Parathyroid adenoma (tissue), 2 donors: ENCODE measurements at regions not wholly inside any gene's neighbourhood (a gene's known extent, or its start where the extent isn't known, plus 50 kb on each side); places are given as distances from the start of the nearest gene placed in this dataset.

Experiments
- H2AFZ ChIP-seq: fragments of 300-600 bp; sonication (generic); one replicate; pipeline ENCODE4 v1.7.0; 2017; ENCODE audit warnings: antibody characterized with exemption, mild to moderate bottlenecking
- H3K27ac ChIP-seq: fragments of 300-600 bp; sonication (generic); one replicate; pipeline ENCODE4 v1.7.0; 2017
- H3K27me3 ChIP-seq: fragments of 300-600 bp; sonication (generic); one replicate; pipeline ENCODE4 v1.7.0; 2017; ENCODE audit warnings: low read length; ENCODE audit not compliant: control insufficient read depth, insufficient read depth
- H3K36me3 ChIP-seq: fragments of 300-600 bp; sonication (generic); one replicate; pipeline ENCODE4 v1.7.0; 2017; ENCODE audit warnings: low read length; ENCODE audit not compliant: control insufficient read depth, insufficient read depth
- H3K4me1 ChIP-seq: fragments of 300-600 bp; sonication (generic); one replicate; pipeline ENCODE4 v1.7.0; 2017; ENCODE audit warnings: control low read depth
- H3K4me2 ChIP-seq: fragments of 300-600 bp; sonication (generic); one replicate; pipeline ENCODE4 v1.7.0; 2017; ENCODE audit warnings: low read length
- H3K4me3 ChIP-seq: fragments of 300-600 bp; sonication (generic); one replicate; pipeline ENCODE4 v1.7.0; 2017; ENCODE audit warnings: low read depth, low read length
- H3K79me2 ChIP-seq: fragments of 300-600 bp; sonication (generic); one replicate; pipeline ENCODE4 v1.7.0; 2017; ENCODE audit warnings: control low read depth
- H3K9ac ChIP-seq: fragments of 300-600 bp; sonication (generic); one replicate; pipeline ENCODE4 v1.7.0; 2017; ENCODE audit warnings: mild to moderate bottlenecking
- H3K9me3 ChIP-seq: fragments of 300-600 bp; sonication (generic); one replicate; pipeline ENCODE4 v1.7.0; 2017; ENCODE audit warnings: low read length; ENCODE audit not compliant: control insufficient read depth
- TF ChIP-seq, protein P1 (sequence below): fragments of 300-600 bp; sonication (generic); IDR thresholded peaks from one replicate; pipeline ENCODE4 v1.7.0; 2017; ENCODE audit warnings: antibody characterized with exemption, mild to moderate bottlenecking
- donor health status: primary hyperparathyroidism.

DNA sequence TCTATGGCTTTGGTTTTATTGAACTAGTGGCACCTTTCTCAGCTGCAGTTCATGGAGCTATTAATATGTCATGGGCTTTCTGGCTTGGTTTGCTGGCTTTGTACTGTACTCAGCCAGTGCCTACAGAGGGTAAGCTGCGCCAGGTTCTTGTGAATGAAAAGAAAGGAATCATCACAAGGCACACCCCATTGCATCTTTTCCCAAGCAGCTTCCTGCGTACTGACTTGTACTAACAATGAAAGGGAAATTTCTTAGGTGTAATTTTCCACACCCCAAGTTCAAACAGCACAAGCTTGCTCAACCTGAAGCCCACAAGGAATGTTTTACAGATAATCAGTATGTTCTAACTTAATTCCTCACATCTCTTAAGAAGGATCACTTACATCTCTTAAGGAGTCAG lies 78.0 kb upstream of the TNFSF18 start:
- H3K36me3 ChIP-seq: no peaks in the 10 kb centered on the region
- H3K9me3 ChIP-seq: no peaks in the 10 kb centered on the region
- H3K27me3 ChIP-seq: no peaks in the 10 kb centered on the region
- no peak overlapping the region for H3K27ac ChIP-seq
- TF ChIP-seq, protein P1, sequence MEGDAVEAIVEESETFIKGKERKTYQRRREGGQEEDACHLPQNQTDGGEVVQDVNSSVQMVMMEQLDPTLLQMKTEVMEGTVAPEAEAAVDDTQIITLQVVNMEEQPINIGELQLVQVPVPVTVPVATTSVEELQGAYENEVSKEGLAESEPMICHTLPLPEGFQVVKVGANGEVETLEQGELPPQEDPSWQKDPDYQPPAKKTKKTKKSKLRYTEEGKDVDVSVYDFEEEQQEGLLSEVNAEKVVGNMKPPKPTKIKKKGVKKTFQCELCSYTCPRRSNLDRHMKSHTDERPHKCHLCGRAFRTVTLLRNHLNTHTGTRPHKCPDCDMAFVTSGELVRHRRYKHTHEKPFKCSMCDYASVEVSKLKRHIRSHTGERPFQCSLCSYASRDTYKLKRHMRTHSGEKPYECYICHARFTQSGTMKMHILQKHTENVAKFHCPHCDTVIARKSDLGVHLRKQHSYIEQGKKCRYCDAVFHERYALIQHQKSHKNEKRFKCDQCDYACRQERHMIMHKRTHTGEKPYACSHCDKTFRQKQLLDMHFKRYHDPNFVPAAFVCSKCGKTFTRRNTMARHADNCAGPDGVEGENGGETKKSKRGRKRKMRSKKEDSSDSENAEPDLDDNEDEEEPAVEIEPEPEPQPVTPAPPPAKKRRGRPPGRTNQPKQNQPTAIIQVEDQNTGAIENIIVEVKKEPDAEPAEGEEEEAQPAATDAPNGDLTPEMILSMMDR: no peak
- no peak overlapping the region for H2AFZ ChIP-seq
- no peak overlapping the region for H3K4me3 ChIP-seq
- no peaks in the 10 kb centered on the region for H3K4me1 ChIP-seq
- no peak overlapping the region for H3K9ac ChIP-seq
- H3K79me2 ChIP-seq: no peaks in the 10 kb centered on the region
- H3K4me2 ChIP-seq: no peak overlapping the region

DNA sequence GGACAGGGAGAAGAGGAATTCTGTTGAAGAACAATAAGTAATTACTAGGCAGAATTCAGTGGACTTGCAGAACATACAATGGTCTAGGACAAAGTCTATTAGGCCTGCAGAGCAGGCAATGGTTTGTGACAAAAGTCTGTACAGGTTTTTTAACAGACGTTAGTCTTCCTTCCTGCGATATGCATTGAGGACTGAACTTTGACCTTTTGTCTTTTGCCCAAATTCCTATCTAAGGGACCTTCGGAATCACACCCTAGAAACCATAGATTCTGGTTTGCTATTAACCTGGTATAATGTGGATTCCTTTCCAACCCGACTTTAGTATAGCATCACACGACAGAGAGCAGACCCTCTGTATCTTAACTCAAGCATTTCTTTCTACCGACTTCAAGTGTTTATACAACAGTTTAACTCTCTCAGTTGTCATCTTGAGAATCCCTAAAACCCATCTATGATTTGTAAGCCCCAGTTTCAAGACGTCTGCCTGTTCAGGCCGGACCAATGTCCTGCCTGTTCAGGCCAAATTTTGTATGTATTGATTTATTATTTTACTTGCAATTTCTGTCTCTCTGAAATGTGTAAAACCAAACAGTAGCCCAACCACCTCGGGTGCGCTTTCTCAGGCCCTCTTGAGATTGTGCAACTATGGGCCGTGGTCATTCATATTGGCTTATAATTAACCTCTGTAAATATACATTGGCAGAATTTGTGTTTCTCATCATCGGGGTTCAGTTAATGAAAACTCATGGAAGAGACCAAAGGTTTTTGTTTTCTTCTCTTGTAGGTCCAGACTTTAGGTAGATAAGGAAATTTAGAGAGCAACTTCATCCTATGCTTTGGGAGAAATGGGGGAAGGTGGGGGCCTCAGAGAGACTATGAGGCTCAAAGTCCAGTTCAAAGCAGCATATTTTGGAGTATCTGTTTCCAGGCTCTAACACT lies 76.9 kb upstream of the TNFSF18 start:
- Histone ChIP-seq H3K79me2 (no peaks in the 10 kb centered on the region), H3K27me3 (no peaks in the 10 kb centered on the region), H3K27ac (no peak overlapping the region), H3K36me3 (no peaks in the 10 kb centered on the region), H3K9ac (no peak overlapping the region), H2AFZ (no peak overlapping the region), H3K9me3 (no peaks in the 10 kb centered on the region), H3K4me2 (no peak overlapping the region), H3K4me3 (no peak overlapping the region), H3K4me1 (no peaks in the 10 kb centered on the region)
- TF ChIP-seq, protein P1: no peak

GRCh38 chr1:173126421-173126820 lies 75.7 kb upstream of the TNFSF18 start:
- Histone ChIP-seq H3K4me1 (no peaks in the 10 kb centered on the region), H3K79me2 (no peaks in the 10 kb centered on the region), H3K9ac (no peak overlapping the region), H3K27ac (no peak overlapping the region), H3K4me2 (no peak overlapping the region), H3K9me3 (no peaks in the 10 kb centered on the region), H3K36me3 (no peaks in the 10 kb centered on the region), H3K4me3 (no peak overlapping the region), H2AFZ (no peak overlapping the region), H3K27me3 (no peaks in the 10 kb centered on the region)
- TF ChIP-seq, protein P1: no peak

DNA sequence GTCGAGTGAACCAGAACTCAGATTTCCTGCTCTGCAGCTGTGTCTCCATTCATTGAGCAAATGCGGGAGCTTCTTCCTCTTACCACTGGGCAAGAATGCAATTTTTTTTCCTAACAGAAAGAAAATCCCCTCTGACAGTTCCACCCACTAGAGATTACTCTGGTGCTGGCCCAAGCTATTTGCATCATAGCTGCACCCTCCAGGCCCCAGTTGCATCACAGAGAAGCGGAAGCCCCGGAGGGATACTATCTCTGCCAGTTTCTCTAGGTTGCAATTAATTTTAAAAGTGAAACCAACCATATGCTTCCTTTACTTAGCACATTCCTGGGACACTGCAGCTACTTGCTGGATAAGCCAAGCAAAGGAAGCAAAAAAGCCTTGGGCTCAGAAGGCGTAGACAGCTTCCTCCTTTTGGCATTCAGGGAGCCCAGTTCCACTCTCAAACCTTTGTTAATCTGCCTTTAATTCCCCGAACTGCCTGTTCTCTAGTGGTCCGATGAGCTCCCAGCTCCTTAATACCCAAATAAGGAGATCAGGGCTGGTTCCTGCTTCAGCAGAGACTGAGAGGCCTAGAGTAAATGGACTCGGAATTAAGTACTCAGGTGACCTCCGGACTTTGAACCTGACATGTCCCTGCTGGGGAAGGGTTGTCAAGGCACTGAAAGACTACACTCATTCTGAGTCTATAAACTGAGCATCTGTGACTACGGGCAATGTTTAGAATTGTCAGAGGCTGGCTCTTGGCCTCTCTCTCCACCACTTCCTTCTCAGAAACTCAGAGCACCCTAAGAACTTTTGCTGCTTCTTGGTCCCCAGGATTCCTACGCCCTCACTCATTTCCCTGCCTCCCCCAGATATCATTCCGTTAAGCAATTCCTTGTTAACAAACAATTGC lies 72.5 kb upstream of the TNFSF18 start:
- Histone ChIP-seq H3K79me2 (no peaks in the 10 kb centered on the region), H3K9ac (no peak overlapping the region), H3K27ac (peak overlapping the region; percentile 68), H3K4me3 (no peak overlapping the region), H2AFZ (peak overlapping the region; percentile 27), H3K27me3 (no peaks in the 10 kb centered on the region), H3K4me2 (no peak overlapping the region), H3K36me3 (no peaks in the 10 kb centered on the region), H3K9me3 (no peaks in the 10 kb centered on the region), H3K4me1 (no peaks in the 10 kb centered on the region)
- TF ChIP-seq, protein P1: no peak
